AG10803 (cell line): ENCODE measurements at regions not wholly inside any gene's neighbourhood (a gene's known extent, or its start where the extent isn't known, plus 50 kb on each side); places are given as distances from the start of the nearest gene placed in this dataset.
A peak's percentile ranks its signal among the peaks of the same experiment; 100 is the strongest.

ENCODE experiments used
- DNase-seq: peaks from one replicate; pipeline ENCODE4 v3.0.0; 2010; ENCODE audit warnings: low read depth
- H3K4me3 ChIP-seq: 2 replicates; pipeline ENCODE4 v1.5.1; 2011; ENCODE audit warnings: mild to moderate bottlenecking, low read length, control low read depth
- CTCF ChIP-seq: conservative IDR thresholded peaks from 2 replicates; pipeline ENCODE4 v1.5.1; 2011; ENCODE audit warnings: mild to moderate bottlenecking, low read length, control low read depth, inconsistent platforms

GRCh38 chr10:118467200-118467599, 125.1 kb upstream of the FAM204A start:
- DNase-seq, result no peak
- no peak overlapping the region for H3K4me3 ChIP-seq
- TF ChIP-seq CTCF, result no peak

- no peak overlapping the region for H3K4me3 ChIP-seq
- DNase-seq, result no peak
- TF ChIP-seq CTCF, result no peak
Measured at GRCh38 chr10:118465300-118465874, 123.3 kb upstream of the FAM204A start.

DNA sequence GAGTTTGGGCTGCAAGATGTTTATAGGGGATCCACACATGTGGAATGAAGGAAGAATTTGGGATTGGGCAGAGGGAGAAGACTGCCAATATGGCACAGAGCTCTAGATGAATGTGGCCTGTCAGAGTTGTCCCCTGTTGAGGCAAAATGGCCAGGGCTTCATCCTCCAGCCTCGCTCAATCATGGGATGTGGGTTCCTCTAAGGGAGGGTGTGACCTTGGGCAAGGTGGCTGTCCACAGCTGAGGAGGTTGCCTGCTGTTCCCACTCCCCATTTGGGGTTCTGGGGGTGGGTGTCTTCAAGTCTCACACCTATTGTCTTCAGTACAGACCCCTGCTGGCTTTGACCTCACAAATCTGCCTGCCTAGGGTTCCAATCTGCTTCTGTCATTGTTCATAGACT, 121.6 kb upstream of the FAM204A start:
- no peak for DNase-seq
- TF ChIP-seq CTCF, result no peak

GRCh38 chr10:118462401-118462800, 120.3 kb upstream of the FAM204A start:
- no peak overlapping the region for H3K4me3 ChIP-seq
- no peak for DNase-seq
- TF ChIP-seq CTCF, result no peak

More for the DNA sequence above, 121.6 kb upstream of the FAM204A start:
- no peak overlapping the region for H3K4me3 ChIP-seq

DNA sequence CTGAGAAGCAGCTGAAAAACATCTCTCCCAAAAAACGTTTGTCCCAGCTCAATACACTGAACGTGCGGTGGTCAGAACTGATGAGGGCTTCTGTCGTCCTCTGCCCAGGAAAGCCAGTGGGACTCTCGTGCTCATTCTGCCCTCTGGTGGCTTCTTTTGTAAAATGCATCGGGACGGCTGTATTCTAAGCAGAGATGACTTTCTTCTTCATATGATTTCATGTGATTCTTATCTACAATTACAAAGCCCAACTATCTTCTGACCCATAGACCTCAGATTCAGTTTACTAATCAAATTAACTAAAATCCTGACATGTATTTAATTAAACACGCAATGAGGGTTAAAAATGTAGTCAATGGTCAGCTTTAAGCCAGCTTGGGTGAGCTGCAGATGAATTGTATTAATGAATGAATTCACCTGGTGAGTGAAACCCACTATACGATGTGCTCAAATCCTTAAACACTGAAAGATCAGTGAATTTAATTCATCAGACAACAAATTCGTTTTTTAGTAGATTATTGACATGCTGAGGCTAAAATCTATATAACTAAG, 117.6 kb upstream of the FAM204A start:
- peak overlapping the region; percentile 31 for H3K4me3 ChIP-seq
- peak; percentile 62 for DNase-seq
- peak; percentile 92 for TF ChIP-seq CTCF

- peak overlapping the region; percentile 31 for H3K4me3 ChIP-seq
- no peak for DNase-seq
- no peak for TF ChIP-seq CTCF
Measured at GRCh38 chr10:118458957-118459641, 117.0 kb upstream of the FAM204A start.

DNA sequence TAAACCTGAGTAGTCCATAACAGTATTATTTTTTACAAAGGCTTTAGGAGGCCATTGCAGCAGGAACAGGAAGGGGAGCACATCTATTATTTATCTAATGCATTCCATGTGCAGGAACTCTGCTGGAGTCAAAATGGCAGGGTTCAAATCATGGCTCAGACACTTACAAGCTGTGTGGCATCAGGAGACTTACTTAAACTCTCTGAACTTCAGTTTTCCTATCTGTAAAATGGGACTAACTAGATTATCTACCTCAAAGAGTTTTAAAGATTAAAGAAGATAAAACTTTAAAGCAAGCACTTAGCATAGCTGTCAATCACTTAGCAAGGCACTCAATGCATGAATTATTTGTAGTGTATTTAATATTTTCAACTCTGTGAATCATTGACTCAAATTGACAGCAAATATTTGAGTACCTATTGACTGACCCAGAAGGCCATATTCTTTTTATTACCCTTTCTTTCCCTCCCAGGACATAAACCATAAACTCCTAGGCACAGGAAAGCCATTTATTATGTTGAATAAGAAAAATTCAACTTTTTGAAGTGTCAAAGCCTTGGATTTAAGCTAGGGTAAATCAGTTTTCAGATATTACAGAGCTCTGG, 115.8 kb upstream of the FAM204A start:
- DNase-seq, result no peak
- no peak for TF ChIP-seq CTCF
- H3K4me3 ChIP-seq, result no peak overlapping the region
